Effector memory CD4-positive, alpha-beta T cell (primary cell): ENCODE measurements at regions not wholly inside any gene's neighbourhood (a gene's known extent, or its start where the extent isn't known, plus 50 kb on each side); places are given as distances from the start of the nearest gene placed in this dataset.
"Not testable (repeated sequence)": the region's sequence is repeated elsewhere in the genome, so short reads cannot be mapped to it uniquely, and the experiment has no call there.

Experiments
- DNase-seq, 3 donors: peaks; one replicate each; pipeline ENCODE4 v3.0.0-alpha.2; 2020
- H3K27ac ChIP-seq: 2 replicates; pipeline ENCODE4 v1.7.0; 2013; ENCODE audit warnings: mild to moderate bottlenecking, low read length, moderate library complexity; ENCODE audit not compliant: insufficient read depth, poor library complexity, severe bottlenecking
- H3K27me3 ChIP-seq: replicated peaks from 2 replicates; pipeline ENCODE4 v1.7.0; 2013; ENCODE audit warnings: mild to moderate bottlenecking, low read length; ENCODE audit not compliant: insufficient read depth, control insufficient read depth, poor library complexity, severe bottlenecking
- H3K36me3 ChIP-seq: 2 replicates; pipeline ENCODE4 v1.7.0; 2013; ENCODE audit warnings: mild to moderate bottlenecking, low read length, moderate library complexity; ENCODE audit not compliant: control insufficient read depth, insufficient read depth
- H3K4me1 ChIP-seq: 2 replicates; pipeline ENCODE4 v1.7.0; 2013; ENCODE audit warnings: low read length, mild to moderate bottlenecking; ENCODE audit not compliant: control insufficient read depth, insufficient read depth, poor library complexity, severe bottlenecking
- H3K4me3 ChIP-seq: 2 replicates; pipeline ENCODE4 v1.7.0; 2013; ENCODE audit warnings: low read length, low read depth, mild to moderate bottlenecking; ENCODE audit not compliant: insufficient read depth, poor library complexity, severe bottlenecking
- H3K9me3 ChIP-seq: 2 replicates; pipeline ENCODE4 v1.7.0; 2013; ENCODE audit warnings: mild to moderate bottlenecking, low read length, moderate library complexity; ENCODE audit not compliant: control insufficient read depth

DNA sequence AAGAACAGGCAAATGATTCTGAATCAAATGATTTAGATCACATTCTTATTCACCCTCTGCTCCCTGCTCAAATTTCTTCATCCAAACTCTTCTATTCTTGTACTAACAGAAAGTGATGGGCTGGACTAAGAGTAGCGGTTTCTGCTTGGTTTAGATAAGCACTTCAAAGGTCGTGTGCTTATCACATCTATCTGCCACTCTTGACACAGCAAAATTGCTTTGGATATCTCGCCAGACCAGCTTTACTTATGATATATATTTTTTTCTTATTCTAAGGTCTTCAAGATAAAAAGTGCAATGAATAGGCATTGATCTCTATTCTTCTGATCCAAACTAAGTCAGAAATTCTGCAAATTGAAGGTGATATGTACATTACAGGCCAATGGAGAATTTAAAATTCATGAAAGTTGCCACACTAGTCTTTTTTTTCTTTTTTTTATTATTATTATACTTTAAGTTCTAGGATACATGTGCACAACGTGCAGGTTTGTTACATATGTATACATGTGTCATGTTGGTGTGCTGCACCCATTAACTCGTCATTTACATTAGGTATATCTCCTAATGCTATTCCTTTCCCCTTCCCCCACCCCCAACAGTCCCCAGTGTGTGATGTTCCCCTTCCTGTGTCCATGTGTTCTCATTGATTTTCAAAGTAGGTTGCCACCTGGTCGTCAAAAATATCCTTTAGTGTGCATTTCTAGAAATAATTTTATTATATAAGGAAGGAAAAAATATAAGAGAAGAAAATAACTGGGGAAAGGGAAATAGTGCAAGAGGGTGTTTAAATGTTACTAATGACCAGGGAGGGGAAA is 1941.0 kb upstream of the RAG2 start:
- Histone ChIP-seq H3K4me3 (no peak overlapping the region), H3K4me1 (no peaks in the 10 kb centered on the region), H3K9me3 (no peaks in the 10 kb centered on the region), H3K36me3 (no peaks in the 10 kb centered on the region), H3K27me3 (no peaks in the 10 kb centered on the region), H3K27ac (no peak overlapping the region)
- no peak for DNase-seq

DNA sequence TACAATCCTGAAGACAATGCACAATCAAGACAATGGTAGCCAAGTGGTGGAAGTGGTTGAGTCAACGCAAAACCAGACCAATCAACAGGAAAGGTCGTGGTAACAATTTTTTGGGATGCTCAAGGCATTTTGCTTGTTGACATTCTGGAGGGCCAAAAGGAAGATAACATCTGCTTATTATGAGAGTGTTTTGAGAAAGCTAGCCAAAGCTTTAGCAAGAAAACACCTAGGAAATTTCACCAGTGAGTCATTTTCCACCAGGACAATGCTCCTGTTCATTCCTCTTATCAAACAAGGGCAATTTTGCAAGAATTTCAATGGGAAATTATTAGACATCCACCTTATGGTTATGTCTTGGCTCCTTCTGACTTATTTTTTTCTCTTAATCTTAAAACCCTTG is 1932.2 kb upstream of the RAG2 start:
- Histone ChIP-seq H3K36me3 (no peaks in the 10 kb centered on the region), H3K27ac (no peak overlapping the region), H3K27me3 (no peaks in the 10 kb centered on the region), H3K9me3 (no peaks in the 10 kb centered on the region), H3K4me3 (no peak overlapping the region), H3K4me1 (no peaks in the 10 kb centered on the region)
- no peak for DNase-seq

DNA sequence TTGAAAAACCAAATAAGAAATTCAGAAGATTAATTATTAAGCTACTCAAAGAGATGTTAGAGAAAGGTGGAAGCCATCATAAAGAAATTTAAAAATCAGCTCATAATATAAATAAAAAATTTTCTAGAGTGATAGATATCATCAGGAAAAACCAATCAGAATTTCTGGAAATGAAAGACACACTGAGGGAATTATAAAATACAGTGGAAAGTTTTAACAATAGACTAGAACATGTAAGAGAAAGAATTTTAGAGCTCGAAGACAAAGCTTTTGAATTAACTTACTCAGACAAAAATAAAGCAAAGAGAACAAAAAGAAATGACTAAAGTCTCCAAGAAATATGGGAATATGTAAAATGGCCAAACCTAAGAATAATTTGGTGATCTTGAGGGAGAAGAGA is 1926.9 kb upstream of the RAG2 start:
- Histone ChIP-seq H3K9me3 (no peaks in the 10 kb centered on the region), H3K4me1 (no peaks in the 10 kb centered on the region), H3K36me3 (no peaks in the 10 kb centered on the region), H3K4me3 (no peak overlapping the region), H3K27ac (no peak overlapping the region), H3K27me3 (no peaks in the 10 kb centered on the region)
- no peak for DNase-seq

DNA sequence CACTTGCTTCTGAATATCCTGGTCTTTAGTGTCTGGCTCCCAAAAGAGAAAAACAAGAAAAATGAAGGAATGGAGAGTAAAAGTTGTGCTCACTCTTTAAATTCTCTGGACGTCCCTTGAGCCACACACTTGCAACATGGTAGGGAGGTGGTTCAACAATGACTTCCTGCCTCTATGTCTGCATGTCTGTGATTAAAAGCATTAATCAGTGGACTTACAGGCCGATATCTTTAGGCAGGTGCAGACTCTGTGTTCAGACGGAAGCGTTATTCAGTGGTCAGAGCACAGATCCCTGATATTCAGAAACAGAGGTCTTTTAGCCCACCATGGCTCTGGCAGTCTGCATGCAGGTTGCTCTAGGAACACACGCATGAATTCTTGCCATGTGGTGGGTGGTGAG is 1920.0 kb upstream of the RAG2 start:
- Histone ChIP-seq H3K4me1 (no peaks in the 10 kb centered on the region), H3K9me3 (no peaks in the 10 kb centered on the region), H3K36me3 (no peaks in the 10 kb centered on the region), H3K27me3 (no peaks in the 10 kb centered on the region), H3K4me3 (no peak overlapping the region), H3K27ac (no peak overlapping the region)
- no peak for DNase-seq

DNA sequence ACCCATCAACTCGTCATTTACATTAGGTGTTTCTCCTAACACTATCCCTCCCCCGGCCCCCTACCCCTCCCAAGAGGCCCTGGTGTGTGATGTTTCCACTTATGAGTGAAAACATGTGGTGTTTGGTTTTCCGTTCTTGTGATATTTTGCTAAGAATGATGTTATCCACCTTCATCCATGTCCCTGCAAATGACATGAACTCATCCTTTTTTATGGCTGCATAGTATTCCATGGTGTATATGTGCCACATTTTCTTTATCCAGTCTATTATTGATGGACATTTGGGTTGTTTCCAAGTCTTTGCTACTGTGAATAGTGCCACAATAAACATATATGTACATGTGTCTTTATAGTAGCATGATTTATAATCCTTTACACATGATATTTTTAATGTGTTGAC is 1914.8 kb upstream of the RAG2 start:
- not testable (repeated sequence) for H3K4me3 ChIP-seq, H3K9me3 ChIP-seq, H3K4me1 ChIP-seq, H3K27ac ChIP-seq, H3K27me3 ChIP-seq, DNase-seq, H3K36me3 ChIP-seq

DNA sequence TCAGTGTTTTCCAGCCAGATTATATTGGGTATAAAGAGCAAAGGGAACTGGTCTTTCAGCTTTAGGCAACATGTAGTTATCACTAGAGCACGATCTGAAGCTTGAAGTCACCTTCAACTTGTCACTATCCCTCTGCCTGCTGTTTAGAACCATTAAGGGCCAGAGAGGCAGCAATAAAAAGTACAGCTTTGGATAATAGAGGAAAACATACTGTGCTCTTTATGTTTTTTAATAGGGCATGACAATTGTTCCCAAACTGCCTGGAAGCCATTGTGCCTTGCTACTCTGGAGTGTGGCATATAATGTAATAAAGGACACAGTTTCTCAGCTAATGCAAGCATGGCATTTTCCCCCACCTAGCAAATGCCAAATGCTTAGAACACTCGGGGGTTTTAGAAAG is 1912.0 kb upstream of the RAG2 start:
- H3K9me3 ChIP-seq, result no peaks in the 10 kb centered on the region
- no peak overlapping the region for H3K27ac ChIP-seq
- no peak for DNase-seq
- no peaks in the 10 kb centered on the region for H3K4me1 ChIP-seq
- no peak overlapping the region for H3K4me3 ChIP-seq
- H3K27me3 ChIP-seq, result no peaks in the 10 kb centered on the region
- no peaks in the 10 kb centered on the region for H3K36me3 ChIP-seq

DNA sequence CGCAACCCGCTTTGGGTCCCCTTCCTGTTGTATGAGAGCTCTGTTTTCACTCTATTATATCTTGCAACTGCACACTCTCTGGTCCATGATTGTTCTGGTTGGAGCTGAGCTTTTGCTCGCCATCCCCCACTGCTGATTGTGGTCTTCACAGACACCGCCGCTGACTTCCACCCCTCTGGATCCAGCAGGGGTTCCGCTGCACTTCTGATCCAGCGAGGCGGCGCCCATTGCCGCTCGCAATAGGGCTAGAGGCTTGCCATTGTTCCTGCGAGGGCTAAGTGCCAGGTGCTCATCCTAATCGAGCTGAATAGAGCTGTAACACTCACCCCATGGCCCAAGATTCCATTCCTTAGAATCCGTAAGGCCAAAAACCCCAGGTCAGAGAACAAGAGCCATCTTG is 1905.8 kb upstream of the RAG2 start:
- Histone ChIP-seq H3K9me3 (no peaks in the 10 kb centered on the region), H3K4me1 (no peaks in the 10 kb centered on the region), H3K4me3 (no peak overlapping the region), H3K27ac (no peak overlapping the region), H3K27me3 (no peaks in the 10 kb centered on the region), H3K36me3 (no peaks in the 10 kb centered on the region)
- no peak for DNase-seq

DNA sequence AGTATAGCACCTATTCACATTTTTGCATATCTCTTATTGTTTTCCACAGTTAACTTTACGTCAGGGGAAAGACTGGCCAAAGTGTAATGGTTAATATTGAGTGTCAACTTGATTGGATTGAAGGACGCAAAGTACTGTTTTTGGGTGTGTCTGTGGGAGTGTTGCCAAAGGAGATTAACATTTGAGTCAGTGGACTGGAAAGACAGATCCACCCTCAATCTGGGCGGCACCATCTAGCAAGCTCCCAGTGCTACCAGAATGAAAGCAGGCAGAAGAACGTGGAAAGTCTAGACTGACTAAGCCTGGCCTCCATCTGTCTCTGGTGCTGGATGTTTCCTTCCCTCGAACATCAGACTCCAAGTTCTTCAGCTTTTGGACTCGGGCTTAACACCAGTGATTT is 1900.7 kb upstream of the RAG2 start:
- H3K27ac ChIP-seq, result no peak overlapping the region

DNA sequence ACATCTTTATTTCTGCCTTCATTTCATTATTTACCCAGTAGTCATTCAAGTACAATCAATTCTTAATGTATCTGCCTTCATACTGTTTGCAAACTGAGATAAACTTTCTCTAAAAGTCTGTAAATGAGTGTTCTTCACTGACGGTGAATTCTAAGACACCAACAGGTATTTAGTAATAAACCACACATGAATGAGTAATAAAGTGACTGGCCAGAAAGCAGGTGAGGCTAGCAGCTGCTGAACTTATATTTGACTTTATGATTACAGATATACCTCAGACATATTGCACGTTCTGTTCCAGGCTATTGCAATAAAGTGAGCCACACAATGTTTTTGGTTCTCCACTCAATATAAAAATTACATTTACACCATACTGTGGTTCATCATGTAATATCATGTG is 1894.0 kb upstream of the RAG2 start:
- H3K27me3 ChIP-seq, result no peaks in the 10 kb centered on the region
- H3K4me1 ChIP-seq, result no peaks in the 10 kb centered on the region
- no peaks in the 10 kb centered on the region for H3K9me3 ChIP-seq
- no peak for DNase-seq
- H3K36me3 ChIP-seq, result no peaks in the 10 kb centered on the region
- H3K4me3 ChIP-seq, result no peak overlapping the region
- no peak overlapping the region for H3K27ac ChIP-seq

More for the DNA sequence above, 1900.7 kb upstream of the RAG2 start:
- H3K9me3 ChIP-seq, result no peaks in the 10 kb centered on the region
- no peaks in the 10 kb centered on the region for H3K27me3 ChIP-seq
- no peak for DNase-seq
- no peaks in the 10 kb centered on the region for H3K4me1 ChIP-seq
- no peak overlapping the region for H3K4me3 ChIP-seq
- H3K36me3 ChIP-seq, result no peaks in the 10 kb centered on the region

DNA sequence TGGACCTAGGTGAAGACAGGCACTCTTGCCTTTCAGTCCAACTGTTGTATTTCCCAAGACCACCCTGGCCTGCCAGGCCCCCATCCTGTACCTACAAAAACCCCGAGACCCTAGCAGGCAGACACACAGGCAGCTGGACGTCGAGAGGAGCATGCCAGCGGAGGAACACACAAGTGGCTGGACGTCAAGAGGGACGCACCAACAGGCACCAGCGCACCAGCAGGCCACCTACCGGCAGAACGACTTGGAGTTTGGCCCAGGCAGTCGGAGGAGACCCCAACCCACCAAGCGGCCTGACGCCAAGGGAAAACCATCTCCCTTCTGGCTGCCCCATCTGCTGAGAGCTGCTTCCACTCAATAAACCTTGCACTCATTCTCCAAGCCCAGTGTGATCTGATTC is 1883.4 kb upstream of the RAG2 start:
- no peaks in the 10 kb centered on the region for H3K27me3 ChIP-seq
- H3K27ac ChIP-seq, result no peak overlapping the region
- H3K4me1 ChIP-seq, result no peaks in the 10 kb centered on the region
- H3K36me3 ChIP-seq, result no peaks in the 10 kb centered on the region
- no peak overlapping the region for H3K4me3 ChIP-seq
- DNase-seq, result no peak
- H3K9me3 ChIP-seq, result no peaks in the 10 kb centered on the region
